ENCODE measurements at regions not wholly inside any gene's neighbourhood (a gene's known extent, or its start where the extent isn't known, plus 50 kb on each side); places are given as distances from the start of the nearest gene placed in this dataset.

DNA sequence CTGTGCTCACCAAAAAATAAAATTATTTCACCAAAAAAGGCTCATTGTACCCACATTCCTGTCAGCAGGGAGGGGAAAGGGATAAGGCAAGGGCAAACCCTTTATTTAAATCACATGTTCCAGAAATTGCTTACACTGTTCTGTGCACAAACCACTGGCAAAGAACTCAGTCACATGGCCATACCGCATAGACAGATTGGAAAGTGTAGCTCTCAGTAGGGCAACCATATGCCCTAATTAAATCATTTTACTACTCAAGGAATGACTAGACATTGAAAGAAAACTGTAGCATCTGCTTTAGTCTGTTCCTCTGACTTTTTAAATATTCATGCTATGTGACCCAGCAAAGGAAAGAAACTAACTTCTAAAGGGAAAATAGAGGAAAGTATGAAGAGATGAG, 119.2 kb upstream of the FAM241A start:
- TF ChIP-seq, protein P1, sequence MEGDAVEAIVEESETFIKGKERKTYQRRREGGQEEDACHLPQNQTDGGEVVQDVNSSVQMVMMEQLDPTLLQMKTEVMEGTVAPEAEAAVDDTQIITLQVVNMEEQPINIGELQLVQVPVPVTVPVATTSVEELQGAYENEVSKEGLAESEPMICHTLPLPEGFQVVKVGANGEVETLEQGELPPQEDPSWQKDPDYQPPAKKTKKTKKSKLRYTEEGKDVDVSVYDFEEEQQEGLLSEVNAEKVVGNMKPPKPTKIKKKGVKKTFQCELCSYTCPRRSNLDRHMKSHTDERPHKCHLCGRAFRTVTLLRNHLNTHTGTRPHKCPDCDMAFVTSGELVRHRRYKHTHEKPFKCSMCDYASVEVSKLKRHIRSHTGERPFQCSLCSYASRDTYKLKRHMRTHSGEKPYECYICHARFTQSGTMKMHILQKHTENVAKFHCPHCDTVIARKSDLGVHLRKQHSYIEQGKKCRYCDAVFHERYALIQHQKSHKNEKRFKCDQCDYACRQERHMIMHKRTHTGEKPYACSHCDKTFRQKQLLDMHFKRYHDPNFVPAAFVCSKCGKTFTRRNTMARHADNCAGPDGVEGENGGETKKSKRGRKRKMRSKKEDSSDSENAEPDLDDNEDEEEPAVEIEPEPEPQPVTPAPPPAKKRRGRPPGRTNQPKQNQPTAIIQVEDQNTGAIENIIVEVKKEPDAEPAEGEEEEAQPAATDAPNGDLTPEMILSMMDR (conservative IDR thresholded peaks at IDR 0.05 in 1 of 2, IDR thresholded peaks at IDR 0.05 in 1 of 2; ENCODE audit: extremely low read depth in 1 of 2, insufficient read depth in 1 of 2, low read depth in 1 of 2, low read length in 2 of 2) = no peak
- TF ChIP-seq EZH2 (IDR thresholded peaks at IDR 0.05; ENCODE audit: borderline replicate concordance, low read length) = no peak

All from mammary epithelial cell (primary cell).